ENCODE measurements at regions not wholly inside any gene's neighbourhood (a gene's known extent, or its start where the extent isn't known, plus 50 kb on each side); places are given as distances from the start of the nearest gene placed in this dataset.
"Not testable (repeated sequence)": the region's sequence is repeated elsewhere in the genome, so short reads cannot be mapped to it uniquely, and the experiment has no call there.

GRCh38 chr2:124967325-124967724, 942.2 kb downstream of the CNTNAP5 start:
- no peak for DNase-seq (ENCODE audit: low read depth in 2 of 2)

GRCh38 chr2:124970030-124970429, 944.9 kb downstream of the CNTNAP5 start:
- DNase-seq (ENCODE audit: low read depth in 2 of 2) = no peak

GRCh38 chr2:124973396-124973795, 948.3 kb downstream of the CNTNAP5 start:
- DNase-seq (ENCODE audit: low read depth in 2 of 2) = no peak

GRCh38 chr2:124975224-124975623, 950.1 kb downstream of the CNTNAP5 start:
- DNase-seq (ENCODE audit: low read depth in 2 of 2) = no peak

GRCh38 chr2:124975648-124976047, 950.6 kb downstream of the CNTNAP5 start:
- DNase-seq (ENCODE audit: low read depth in 2 of 2) = no peak

- no peak for DNase-seq (ENCODE audit: low read depth in 2 of 2)
Measured at GRCh38 chr2:124978597-124978996, 953.5 kb downstream of the CNTNAP5 start.

- DNase-seq (ENCODE audit: low read depth in 2 of 2) = no peak
Measured at GRCh38 chr2:124983595-124983994, 958.5 kb downstream of the CNTNAP5 start.

GRCh38 chr2:124985270-124985669, 960.2 kb downstream of the CNTNAP5 start:
- no peak for DNase-seq (ENCODE audit: low read depth in 2 of 2)

GRCh38 chr2:124986136-124986535, 961.0 kb downstream of the CNTNAP5 start:
- no peak for DNase-seq (ENCODE audit: low read depth in 2 of 2)

- not testable (repeated sequence) for DNase-seq (ENCODE audit: low read depth in 2 of 2)
Measured at GRCh38 chr2:124986870-124987269, 961.8 kb downstream of the CNTNAP5 start.

GRCh38 chr2:124987436-124987835, 962.3 kb downstream of the CNTNAP5 start:
- not testable (repeated sequence) for DNase-seq (ENCODE audit: low read depth in 2 of 2)

- no peak for DNase-seq (ENCODE audit: low read depth in 2 of 2)
Measured at GRCh38 chr2:124988111-124988510, 963.0 kb downstream of the CNTNAP5 start.

- DNase-seq (ENCODE audit: low read depth in 2 of 2) = no peak
Measured at GRCh38 chr2:124988794-124989193, 963.7 kb downstream of the CNTNAP5 start.

- no peak for DNase-seq (ENCODE audit: low read depth in 2 of 2)
Measured at GRCh38 chr2:124993809-124994208, 968.7 kb downstream of the CNTNAP5 start.

GRCh38 chr2:124995185-124995912, 970.3 kb downstream of the CNTNAP5 start:
- no peak for DNase-seq (ENCODE audit: low read depth in 2 of 2)

GRCh38 chr2:124996406-124996805, 971.3 kb downstream of the CNTNAP5 start:
- DNase-seq (ENCODE audit: low read depth in 2 of 2) = no peak

GRCh38 chr2:124999906-125000305, 974.8 kb downstream of the CNTNAP5 start:
- no peak for DNase-seq (ENCODE audit: low read depth in 2 of 2)

- DNase-seq (ENCODE audit: low read depth in 2 of 2) = no peak
Measured at GRCh38 chr2:125004106-125004800, 979.2 kb downstream of the CNTNAP5 start.

- DNase-seq (ENCODE audit: low read depth in 2 of 2) = no peak
Measured at GRCh38 chr2:125006676-125007075, 981.6 kb downstream of the CNTNAP5 start.

GRCh38 chr2:125028721-125029120, 1003.6 kb downstream of the CNTNAP5 start:
- DNase-seq (ENCODE audit: low read depth in 2 of 2) = not testable (repeated sequence)

- DNase-seq (ENCODE audit: low read depth in 2 of 2) = no peak
Measured at GRCh38 chr2:125033871-125034270, 1008.8 kb downstream of the CNTNAP5 start.

GRCh38 chr2:125037135-125037653, 1012.1 kb downstream of the CNTNAP5 start:
- no peak for DNase-seq (ENCODE audit: low read depth in 2 of 2)

GRCh38 chr2:125041846-125042245, 1016.8 kb downstream of the CNTNAP5 start:
- DNase-seq (ENCODE audit: low read depth in 2 of 2) = no peak
